HG03139 (cell line): ENCODE measurements at regions not wholly inside any gene's neighbourhood (a gene's known extent, or its start where the extent isn't known, plus 50 kb on each side); places are given as distances from the start of the nearest gene placed in this dataset.
"Not testable (repeated sequence)": the region's sequence is repeated elsewhere in the genome, so short reads cannot be mapped to it uniquely, and the experiment has no call there.

ENCODE experiments used
- ATAC-seq: cut with Tn5 transposase; IDR thresholded peaks from one replicate; pipeline ENCODE4 v1.9.1; 2021; ENCODE audit not compliant: unreplicated experiment

- no peak for ATAC-seq
Observed at GRCh38 chr12:60184096-60184495, 588.3 kb downstream of the SLC16A7 start.

- ATAC-seq: no peak
Observed at GRCh38 chr12:60185060-60185459, 589.2 kb downstream of the SLC16A7 start.

- no peak for ATAC-seq
Observed at GRCh38 chr12:60191271-60191670, 595.4 kb downstream of the SLC16A7 start.

GRCh38 chr12:60191676-60192359 lies 596.0 kb downstream of the SLC16A7 start:
- no peak for ATAC-seq

GRCh38 chr12:60194678-60195077 lies 598.8 kb downstream of the SLC16A7 start:
- no peak for ATAC-seq

GRCh38 chr12:60195483-60195882 lies 599.7 kb downstream of the SLC16A7 start:
- ATAC-seq: no peak

- ATAC-seq: no peak
Observed at GRCh38 chr12:60196366-60196765, 600.5 kb downstream of the SLC16A7 start.

GRCh38 chr12:60197589-60197988 lies 601.8 kb downstream of the SLC16A7 start:
- no peak for ATAC-seq

- no peak for ATAC-seq
Observed at GRCh38 chr12:60201891-60202290, 606.1 kb downstream of the SLC16A7 start.

- ATAC-seq: no peak
Observed at GRCh38 chr12:60205500-60205899, 609.7 kb downstream of the SLC16A7 start.

- no peak for ATAC-seq
Observed at GRCh38 chr12:60209521-60209920, 613.7 kb downstream of the SLC16A7 start.

GRCh38 chr12:60209933-60210332 lies 614.1 kb downstream of the SLC16A7 start:
- no peak for ATAC-seq

GRCh38 chr12:60210756-60211155 lies 614.9 kb downstream of the SLC16A7 start:
- ATAC-seq: no peak

GRCh38 chr12:60211244-60211643 lies 615.4 kb downstream of the SLC16A7 start:
- ATAC-seq: no peak

GRCh38 chr12:60212159-60213000 lies 616.6 kb downstream of the SLC16A7 start:
- no peak for ATAC-seq

- not testable (repeated sequence) for ATAC-seq
Observed at GRCh38 chr12:60213272-60213671, 617.4 kb downstream of the SLC16A7 start.

GRCh38 chr12:60216226-60216625 lies 620.4 kb downstream of the SLC16A7 start:
- ATAC-seq: no peak

GRCh38 chr12:60223242-60223641 lies 627.4 kb downstream of the SLC16A7 start:
- no peak for ATAC-seq

- no peak for ATAC-seq
Observed at GRCh38 chr12:60225216-60226000, 629.6 kb downstream of the SLC16A7 start.

GRCh38 chr12:60227916-60228315 lies 632.1 kb downstream of the SLC16A7 start:
- ATAC-seq: no peak

- ATAC-seq: no peak
Observed at GRCh38 chr12:60230056-60230455, 634.2 kb downstream of the SLC16A7 start.

GRCh38 chr12:60231303-60231702 lies 635.5 kb downstream of the SLC16A7 start:
- no peak for ATAC-seq
